ENCODE measurements at regions not wholly inside any gene's neighbourhood (a gene's known extent, or its start where the extent isn't known, plus 50 kb on each side); places are given as distances from the start of the nearest gene placed in this dataset.

DNA sequence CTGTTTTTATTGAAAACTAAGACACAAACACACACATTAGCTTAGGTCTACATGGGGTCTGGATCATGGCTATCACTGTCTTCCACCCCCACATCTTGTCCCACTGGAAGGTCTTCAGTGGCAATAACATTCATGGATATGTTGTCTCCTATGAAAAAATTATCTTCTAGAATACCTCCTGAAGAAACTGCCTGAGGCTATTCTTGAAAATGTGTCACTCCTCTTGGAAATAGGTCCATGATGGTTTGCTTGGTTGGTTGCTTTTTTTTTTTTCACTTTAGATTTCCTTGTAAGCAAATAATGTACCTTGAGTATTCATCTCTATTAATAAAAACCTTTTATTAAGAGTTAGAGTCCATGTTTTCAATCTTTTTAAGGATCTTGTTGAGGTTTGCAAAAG lies 195.3 kb upstream of the PDE5A start:
- no peak for DNase-seq

DNA sequence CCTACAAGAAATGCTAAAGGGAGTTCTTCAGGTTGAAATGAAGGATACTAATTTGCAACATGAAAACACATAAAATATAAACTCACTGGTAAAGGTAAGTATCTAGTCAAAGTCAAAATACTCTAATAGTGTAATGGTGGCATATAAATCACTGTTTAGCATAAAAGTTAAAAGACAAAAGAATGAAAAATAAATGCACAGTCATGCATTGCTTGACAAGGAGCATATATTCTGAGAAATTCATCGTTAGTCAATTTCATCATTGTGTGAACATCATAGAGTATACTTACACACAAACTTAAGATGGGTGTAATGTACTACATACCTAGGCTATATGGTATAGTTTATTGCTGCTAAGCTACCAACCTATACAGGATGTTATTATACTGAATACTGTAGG lies 194.4 kb upstream of the PDE5A start:
- DNase-seq = no peak

DNA sequence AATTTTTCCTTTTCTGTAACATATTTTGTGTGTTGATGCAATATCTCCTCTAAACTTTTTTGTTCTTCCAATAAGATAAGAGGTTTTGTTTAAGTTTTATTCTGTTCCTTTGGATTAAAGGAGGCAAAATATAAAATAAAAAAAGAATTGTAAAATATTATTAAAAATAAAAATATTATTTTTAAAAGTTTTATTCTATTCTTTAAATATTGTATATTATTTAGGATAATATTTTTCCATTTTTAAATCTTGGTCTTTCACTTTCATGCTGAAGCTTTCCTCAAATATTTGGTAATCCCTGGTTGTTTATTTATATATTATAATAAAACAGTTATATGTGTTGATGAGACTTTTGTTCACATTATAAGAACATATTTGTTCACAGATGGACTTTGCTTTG lies 187.9 kb upstream of the PDE5A start:
- DNase-seq = no peak

DNA sequence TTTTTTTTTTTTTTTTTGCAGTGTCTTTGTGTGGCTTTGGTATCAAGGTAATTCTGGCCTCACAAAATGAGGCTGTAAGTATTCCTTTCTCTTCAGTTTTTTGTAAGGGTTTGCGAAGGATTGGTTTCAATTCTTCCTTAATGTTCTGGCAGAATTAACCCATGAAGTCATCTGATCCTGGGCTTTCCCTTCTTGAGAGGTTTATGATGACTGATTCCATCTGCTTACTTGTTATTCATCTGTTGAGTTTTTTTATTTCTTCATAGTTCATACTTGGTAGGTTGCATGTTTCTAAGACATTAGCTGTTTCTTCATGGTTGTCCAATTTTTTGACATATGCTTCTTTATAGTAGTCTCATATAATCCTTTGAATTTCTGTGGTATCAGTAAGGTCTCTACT lies 181.4 kb upstream of the PDE5A start:
- DNase-seq = no peak

DNA sequence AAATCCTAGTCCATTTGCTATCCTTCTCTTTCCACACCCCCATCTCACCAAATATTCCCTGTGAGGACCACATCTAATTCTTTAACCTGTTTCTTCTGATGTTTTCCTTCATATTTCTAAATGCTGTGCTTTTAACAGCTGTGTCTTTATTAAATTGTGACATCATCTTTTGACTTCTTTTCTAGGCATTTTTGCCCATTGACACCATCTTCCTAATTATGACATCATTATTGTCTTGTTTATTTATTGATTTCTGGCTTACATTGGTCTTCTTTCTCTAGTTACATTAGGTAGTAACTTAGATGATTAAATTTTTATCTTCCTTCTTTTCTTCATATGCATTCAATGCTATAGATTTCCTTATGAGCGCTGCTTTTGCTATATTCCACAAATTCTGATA lies 175.8 kb upstream of the PDE5A start:
- DNase-seq = no peak

DNA sequence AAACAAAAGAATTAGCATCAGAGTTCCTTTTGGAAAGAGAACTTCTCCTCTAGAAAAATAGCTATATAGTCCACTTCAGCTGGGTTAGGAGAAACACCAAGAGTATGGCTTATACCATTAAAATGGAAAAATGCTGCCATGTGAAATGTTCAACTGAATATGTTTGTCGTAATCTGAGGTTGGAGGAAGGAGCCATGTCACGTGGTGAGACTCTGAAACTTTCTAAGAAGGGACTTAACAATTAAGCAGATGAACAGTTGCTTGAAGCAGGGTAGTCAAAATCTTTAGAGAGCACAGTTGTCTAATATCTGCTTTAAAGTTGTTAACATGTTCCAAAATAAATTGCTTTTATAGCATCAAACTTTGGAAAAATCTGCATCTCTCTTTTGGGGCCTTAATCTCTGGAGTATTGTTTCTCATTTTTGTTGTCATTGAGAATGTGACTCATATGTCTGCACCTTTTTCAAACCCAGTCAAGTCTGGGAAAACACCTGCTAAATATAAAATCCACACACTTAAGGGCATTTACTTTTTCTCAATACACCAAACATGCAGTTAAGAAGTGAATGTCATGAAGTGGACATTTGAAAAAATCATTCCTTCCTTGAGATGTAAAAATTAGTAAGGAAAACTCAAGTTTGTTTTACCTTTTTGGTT lies 168.8 kb upstream of the PDE5A start:
- no peak for DNase-seq

DNA sequence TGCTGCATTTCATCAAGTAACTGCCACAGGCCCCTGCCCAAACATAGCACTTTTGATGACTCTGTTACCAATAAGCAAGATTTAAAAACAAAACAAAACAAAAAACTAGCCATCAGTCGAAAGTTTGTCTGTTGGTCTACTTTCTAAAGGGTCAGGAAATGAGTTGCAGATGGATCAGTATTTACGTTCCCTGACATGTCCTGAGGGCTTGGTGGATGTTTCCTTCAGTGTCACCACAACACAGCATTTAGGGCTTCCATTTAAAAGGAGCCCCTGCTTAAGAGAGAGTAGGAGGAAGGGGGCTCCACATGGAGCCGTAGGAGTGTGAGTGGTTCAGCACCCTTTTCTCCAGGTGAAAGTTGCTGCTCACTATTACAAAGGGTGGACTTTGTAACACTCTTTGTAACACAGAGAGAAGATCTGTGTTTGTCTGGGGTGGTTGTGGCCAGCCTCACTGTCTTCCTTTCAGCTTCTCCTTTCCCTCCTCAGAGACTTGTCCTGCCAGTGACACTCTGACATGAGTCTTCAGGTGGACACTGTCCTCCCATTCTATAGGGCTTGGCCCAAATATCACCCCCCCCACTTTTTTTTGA lies 167.5 kb upstream of the PDE5A start:
- no peak for DNase-seq

DNA sequence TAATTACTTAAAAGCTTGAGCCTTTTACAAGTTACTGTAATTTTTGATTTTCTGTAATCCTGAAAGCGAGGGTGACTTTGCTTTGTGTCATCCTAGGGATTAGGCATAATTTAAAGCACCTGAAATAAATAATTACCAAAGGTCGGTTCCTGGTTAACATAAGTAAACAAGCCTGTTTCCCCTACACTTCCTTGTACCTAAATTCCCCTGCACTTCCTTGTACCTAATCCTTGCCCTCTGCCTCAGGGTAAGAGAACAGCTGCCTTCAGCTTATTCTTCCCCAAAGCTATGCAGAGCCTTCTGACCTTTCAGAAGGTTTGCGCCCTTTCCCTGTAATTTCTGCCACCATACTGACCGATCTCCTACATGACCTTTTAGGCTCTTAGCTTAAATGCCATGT lies 166.1 kb upstream of the PDE5A start:
- no peak for DNase-seq

DNA sequence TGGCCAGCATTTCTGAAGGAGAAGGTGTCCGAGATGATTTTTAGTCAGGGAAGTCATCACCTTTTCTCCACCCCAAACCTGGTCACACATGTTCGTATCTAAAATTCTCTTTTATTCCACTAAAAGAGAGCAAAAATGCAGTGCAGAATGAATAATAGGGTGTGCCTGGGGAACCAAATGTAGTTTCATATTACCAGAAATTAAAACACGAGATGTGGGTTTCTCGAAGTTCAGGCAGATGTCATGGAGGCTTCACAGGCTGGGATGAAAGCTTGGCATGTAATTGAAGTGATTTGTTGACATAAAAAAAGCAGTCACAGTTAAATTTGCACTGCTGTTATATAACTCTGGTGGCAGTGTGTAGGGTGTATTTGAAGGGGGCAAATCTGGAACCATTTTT lies 165.5 kb upstream of the PDE5A start:
- no peak for DNase-seq

DNA sequence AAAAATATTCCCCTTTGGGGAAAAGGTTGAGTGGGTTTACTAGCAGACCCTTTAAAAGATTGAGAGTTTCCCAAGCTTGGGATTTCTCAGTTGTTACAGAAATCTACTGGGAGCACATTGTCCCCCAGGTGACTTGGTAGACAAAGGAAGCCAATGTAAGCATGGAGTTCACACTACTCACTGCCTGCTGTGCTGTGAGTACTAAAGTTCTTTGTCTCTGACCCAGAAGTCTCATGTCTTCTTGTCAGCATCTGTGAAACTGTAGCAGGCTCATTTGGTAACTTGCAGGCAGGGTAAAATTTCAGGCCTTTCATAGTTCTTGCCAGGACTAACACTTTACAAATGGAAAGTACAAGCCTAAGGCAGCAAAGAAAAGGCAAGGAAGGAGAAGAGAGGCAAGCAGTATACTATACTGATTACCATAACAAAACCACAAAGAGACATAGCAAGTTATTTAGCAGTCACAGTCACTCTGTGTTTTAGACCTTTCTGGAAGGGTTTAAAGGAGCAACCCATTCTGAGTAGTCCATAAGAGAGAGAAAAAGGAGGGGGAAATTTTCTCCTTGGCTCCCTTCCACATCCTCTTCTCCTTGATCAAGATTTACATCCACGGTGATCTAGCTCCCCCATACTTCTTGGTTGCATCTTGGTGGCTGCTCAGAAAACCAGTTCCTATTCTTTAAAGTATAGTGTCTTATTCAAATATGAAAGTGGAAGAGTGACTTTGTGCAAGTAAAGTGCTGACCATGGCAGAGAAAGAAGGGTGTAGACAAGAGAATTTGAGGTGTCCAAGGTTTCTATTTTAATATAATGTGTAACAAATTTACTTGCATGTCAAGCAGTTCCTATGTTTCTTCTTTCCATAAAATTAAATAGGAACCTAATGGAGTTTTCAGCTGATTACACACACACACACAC lies 160.0 kb upstream of the PDE5A start:
- DNase-seq = no peak

DNA sequence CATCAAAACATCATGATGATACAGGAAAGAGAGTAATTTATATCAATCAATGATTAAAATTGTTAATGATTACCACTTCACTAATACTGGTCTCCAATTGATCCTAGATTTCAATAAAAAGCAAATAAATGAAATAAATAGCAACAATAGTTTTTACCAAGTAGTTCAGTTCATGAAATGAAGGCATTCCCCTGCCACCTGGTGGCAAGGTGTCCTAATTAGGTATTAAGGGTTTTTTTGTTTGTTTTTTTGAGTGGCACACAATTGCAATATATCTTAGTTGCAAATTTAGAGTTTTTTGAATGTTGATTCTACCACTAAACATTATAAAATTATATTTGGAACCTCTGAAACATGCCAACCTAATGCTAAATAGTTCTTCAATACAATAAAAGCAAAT lies 157.4 kb upstream of the PDE5A start:
- peak; percentile 12 for DNase-seq

DNA sequence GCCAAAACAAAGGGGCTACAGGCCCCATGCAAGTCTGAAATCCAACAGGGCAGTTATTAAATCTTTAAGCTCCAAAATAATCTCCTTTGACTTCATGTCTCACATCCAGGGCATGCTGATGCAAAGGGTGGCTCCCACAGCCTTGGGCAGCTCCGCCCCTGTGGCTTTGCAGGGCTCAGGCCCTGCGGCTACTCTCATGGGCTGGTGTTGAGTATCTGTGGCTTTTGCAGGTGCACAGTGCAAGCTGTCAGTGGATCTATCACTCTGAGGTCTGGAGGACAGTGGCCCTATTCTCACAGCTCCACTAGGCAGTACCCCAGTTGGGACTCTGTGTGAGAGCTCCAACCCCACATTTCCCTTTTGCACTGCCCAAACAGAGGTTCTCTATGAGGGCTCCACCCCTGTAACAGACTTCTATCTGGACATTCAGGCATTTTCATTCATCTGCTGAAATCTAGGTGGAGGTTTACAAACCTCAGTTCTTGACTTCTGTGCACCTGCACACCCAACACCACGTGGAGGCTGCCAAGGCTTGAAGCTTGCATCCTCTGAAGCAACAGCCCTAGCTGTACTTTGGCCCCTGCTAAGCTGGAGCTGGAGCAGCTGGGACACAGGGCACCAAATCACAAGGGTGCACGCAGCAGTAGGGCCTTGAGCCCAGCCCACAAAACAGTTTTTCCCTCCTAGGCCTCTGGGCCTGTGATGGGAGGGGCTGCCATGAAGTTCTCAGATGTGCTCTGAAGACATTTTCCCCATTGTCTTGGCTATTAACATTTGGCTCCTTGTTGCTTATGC lies 154.8 kb upstream of the PDE5A start:
- no peak for DNase-seq

DNA sequence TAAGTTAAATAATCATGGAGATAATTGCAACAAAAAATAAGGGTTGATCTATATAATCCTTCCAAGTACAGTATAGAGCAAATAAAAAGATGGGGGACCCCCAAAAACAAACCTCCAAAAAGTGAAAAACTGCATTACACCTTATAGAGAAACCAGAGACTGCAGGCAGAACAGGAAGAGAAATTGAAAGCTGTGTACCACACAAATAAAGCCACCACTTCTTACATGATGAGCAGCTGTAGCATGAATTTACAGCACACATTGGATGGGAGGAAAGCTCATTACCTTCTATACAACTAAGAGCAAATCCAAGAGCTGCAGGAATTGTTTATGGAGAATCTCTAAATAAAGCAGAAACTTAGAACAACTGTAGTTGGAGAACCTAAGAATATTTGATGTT lies 152.4 kb upstream of the PDE5A start:
- DNase-seq = no peak

DNA sequence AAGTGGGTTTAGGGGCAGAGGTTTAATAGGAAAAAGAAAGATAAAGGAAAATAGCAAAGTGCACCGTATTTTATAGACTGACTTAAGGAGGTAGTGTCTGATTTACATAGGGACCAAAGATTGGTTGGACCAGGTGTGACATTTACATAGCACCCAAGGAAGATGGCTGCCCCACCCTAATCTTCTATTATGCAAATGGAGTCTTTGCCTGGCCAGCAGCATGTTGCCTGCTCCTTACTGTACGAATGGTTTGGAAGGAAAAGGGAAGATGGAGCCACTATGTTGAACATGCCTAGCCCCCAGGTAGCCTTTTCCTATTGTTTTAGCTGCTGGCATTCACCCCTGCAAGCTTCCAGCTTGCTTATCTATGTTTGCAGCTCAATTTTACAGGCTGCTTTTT lies 146.2 kb upstream of the PDE5A start:
- DNase-seq = no peak

DNA sequence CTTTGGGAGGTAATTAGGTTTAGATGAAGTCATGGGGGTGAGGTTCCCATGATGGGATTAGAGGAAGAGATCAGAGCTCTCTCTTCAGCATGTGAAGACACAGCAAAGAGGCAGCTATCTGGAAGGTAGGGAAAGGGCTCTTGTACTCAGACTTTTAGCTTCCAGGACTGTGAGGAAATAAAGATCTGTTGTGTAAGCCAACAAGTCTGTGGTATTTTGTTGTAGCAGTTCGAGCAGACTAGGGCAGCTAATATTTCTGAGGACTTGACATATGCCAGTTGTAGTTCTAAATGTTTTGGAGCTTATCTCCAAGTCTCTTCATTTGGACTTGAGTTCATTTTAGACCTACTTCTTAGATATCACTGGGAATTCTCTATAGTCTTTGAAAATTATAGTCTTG lies 137.3 kb upstream of the PDE5A start:
- DNase-seq = no peak

DNA sequence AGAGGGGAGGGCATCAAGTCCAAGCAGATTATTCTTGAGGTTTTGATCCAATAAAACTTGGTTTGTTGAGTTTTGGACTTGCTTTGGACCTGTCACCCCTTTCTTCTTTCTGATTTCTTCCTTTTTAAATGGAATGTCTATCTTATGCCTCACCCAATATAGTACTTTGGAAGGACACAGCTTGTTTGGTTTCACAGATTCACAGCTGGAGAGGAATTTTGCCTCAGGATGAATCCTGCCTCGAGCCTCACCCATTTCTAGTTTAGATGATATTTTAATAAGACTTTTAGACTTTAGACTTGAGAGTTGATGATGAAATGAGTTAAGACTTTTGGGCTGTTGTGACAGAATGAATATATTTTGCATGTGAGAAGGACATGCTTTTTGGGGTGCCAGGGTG lies 136.9 kb upstream of the PDE5A start:
- DNase-seq = no peak

DNA sequence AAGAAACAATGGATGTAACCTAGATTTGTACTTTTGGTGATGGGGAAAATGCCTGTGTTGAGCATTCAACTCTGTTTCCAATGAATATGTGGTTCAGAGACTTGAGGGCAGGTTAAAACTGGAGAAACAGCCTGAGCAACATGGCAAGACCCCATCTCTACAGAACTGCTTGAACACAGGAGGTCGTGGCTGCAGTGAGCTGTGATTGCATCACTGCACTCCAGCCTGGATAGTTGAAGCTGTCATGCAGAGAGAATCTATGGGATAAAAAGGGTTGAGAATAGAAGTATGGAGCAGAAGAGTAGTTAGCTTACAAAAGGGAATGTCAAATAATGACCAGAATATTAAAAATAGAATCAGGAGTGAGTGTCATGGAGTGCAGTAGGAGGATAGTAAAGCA lies 134.8 kb upstream of the PDE5A start:
- no peak for DNase-seq

DNA sequence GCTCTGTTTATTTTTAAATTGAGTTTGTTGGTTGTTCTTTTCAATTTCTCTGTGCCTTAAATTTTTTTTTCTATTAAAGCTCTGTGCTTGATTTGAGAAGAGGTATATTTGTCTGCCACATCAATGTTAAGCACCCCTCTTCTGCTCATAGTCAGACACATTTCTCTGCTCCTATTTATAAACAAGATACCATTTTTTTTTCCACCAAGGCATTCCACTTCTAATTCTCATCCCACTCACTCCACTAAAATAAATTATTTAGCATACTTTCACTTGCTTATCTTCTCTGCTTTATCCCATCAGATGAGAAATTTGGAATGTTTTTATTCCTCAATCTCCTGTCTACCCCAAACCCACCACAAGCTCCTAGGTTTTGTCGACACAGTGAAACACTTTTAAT lies 127.0 kb upstream of the PDE5A start:
- DNase-seq = no peak

DNA sequence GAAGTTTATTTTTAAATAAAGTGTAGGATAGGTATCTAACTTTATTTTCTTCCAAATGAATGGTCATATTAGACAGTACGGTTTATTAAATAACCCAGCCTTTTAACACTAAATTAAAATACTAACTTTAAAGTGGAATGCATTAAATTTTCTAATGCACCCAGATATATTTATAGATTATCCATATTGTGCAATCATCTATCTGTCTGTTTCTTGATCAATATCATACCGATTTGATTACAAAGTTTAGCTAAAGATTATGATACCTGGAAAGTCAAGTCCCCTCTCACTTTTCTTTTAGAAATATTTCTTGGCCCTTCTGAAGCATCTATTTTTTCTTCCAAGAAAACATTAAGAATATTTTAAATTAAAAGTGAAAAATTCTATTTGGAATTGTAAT lies 124.3 kb upstream of the PDE5A start:
- no peak for DNase-seq

DNA sequence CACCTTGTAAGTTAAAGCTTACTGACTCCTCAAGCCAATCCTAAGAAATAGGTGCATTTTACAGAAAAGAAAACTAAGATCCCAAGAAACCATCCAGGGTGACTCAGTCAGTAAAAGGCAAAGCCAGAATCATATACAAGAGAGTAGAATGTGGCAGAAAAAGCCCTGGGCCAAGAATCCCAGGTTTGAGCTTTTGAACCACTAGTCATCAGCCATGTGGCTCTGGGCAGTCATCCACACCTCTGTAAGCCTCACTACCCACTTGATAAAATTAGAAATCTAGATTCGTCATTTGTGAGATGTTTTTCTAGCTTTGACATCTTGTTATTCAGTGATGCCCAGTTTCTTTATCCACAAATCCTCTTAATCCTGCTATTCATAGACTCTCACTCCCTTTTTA lies 122.2 kb upstream of the PDE5A start:
- DNase-seq = no peak

DNA sequence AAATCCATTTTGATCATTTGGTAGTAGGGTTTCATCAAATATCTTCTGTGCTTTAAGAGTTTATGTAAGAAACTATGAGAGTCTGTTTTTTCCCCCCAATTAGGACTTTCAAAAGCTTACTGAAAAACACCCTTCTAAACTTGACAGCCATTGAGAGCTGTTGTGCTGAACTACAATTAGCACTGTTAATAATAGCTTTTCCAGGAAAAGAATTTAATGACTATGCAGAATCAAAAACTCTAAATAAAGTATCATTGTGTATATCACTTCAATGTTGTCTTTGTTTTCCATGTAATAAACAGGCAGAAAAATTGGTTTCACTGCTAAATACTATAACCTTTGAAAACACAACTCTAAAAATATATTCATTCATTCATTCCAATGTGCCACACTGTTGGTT lies 121.4 kb upstream of the PDE5A start:
- DNase-seq = no peak

DNA sequence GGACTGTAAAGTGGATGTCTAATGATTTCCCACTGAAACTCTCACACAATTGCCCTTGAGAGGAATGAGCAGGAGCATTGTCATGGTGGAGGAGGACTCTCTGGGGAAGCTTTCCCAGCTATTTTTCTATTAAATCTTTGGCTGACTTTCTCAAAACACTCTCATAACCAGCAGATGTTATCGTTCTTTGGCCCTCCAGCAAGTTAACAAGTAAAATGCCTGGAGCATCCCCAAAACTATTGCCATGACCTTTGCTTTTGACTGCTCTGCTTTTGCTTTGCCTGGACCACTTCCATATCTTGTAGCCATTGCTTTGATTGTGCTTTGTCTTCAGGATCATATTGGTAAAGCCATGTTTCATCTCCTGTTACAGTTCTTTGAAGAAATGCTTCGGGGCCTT lies 120.2 kb upstream of the PDE5A start:
- no peak for DNase-seq

DNA sequence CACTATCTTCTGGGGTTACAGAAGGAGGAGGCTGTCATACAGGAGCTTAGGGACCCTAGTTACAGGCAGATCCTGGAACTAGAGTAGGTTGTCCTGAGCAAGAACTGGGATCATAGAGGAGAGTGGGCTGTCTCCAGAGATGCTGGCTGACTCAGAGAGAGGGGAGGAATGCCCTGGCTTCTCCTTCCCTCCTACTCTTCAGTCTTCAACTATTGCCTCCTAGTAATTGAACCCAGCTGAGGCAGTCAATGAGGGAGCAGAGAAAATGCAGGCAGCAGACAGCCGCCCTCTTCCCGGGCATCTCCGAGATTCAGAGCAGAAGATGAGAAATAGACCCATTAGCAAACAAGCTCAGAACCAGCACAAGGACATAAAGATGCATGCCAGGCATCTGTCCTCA lies 118.3 kb upstream of the PDE5A start:
- no peak for DNase-seq

Data from tongue (tissue), 1 donor.